Astrocyte of the cerebellum (primary cell): ENCODE measurements at regions not wholly inside any gene's neighbourhood (a gene's known extent, or its start where the extent isn't known, plus 50 kb on each side); places are given as distances from the start of the nearest gene placed in this dataset.

Source experiments
- DNase-seq: peaks from one replicate; pipeline ENCODE4 v3.0.0-alpha.2; 2011; ENCODE audit warnings: low read depth
- H3K4me3 ChIP-seq: 2 replicates; pipeline ENCODE4 v1.5.1; 2011; ENCODE audit warnings: mild to moderate bottlenecking, low read depth, low read length, moderate library complexity
- CTCF ChIP-seq: IDR thresholded peaks from 2 replicates; pipeline ENCODE4 v1.5.1; 2012; ENCODE audit warnings: low read length, low read depth, moderate library complexity, mild to moderate bottlenecking; ENCODE audit errors: missing control alignments
- in situ Hi-C: cut with HindIII; loops from 2 replicates; pipeline ENCODE4 v1.10.0; 2017; ENCODE audit warnings: low sequenced_read_pairs

GRCh38 chr16:5502467-5502869 lies 404.9 kb upstream of the EEF2KMT start:
- peak; percentile 63 for TF ChIP-seq CTCF
- DNase-seq = peak; percentile 40
- H3K4me3 ChIP-seq = no peak overlapping the region
- in situ Hi-C loops = no loop called here

DNA sequence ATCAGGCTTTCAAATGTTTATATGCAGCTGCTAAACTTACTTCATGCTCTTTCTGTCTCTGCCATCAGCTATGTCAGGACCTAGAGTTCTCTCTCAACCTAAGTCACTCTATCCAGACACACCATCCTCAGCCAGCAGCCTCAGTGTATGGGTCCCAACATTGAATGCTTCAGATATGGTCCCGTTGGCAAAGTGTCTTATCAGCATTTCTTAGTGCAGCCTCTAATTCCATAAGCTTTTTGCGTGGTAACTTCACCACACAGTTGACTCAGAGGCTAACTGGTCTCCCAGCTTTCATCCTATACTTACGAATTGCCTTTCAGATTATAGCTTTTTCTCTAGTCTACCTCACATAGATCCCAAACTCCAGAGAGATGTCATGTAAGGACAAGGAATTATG lies 402.9 kb upstream of the EEF2KMT start:
- DNase-seq = no peak
- TF ChIP-seq CTCF = no peak
- in situ Hi-C loops = no loop called here
- no peak overlapping the region for H3K4me3 ChIP-seq

DNA sequence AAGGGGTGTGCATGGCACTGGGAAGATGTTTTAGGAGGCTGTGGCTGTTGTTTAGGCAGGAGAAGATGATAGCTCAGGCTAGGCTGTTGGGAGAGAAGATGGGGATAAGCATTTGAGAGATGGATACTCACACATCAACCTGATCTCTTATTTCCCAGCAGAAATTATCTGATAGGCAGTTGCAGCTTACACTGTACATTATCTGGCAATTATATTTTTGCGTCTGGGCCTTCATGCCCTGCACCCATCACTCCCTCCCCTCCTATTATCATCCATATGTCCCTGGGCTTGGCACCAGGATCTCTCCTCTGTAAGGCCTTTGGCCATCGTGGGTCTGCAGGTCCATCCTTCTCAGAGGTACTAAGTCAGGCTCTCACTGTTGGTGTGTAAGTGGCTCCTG lies 401.0 kb upstream of the EEF2KMT start:
- in situ Hi-C loops = no loop called here
- TF ChIP-seq CTCF = no peak
- no peak for DNase-seq
- no peak overlapping the region for H3K4me3 ChIP-seq

GRCh38 chr16:5496013-5496412 lies 398.4 kb upstream of the EEF2KMT start:
- no peak for DNase-seq
- in situ Hi-C loops = no loop called here

DNA sequence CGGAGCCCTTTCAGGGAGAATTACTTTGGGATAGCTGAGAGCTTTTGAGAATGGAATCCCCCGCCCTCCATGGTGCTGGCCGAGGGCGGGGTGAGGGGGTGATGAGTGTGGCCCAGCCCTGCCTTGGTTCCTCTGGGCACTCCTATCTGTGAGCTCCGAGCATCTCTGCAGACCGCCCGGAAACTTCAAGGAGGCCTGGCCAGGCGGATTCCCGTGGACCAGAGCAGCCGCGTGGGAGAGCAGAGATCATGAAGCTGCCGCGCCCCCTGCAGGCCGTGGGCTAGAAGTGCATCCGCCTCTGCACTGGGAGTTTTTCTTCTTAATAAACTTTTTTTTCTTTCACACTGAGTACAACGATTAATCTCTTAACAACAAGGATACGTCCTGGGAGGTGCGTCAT lies 392.9 kb upstream of the EEF2KMT start:
- no peak for DNase-seq
- in situ Hi-C loops = no loop called here
- H3K4me3 ChIP-seq = no peak overlapping the region
- peak; percentile 68 for TF ChIP-seq CTCF

More at GRCh38 chr16:5496013-5496412, 398.4 kb upstream of the EEF2KMT start:
- no peak overlapping the region for H3K4me3 ChIP-seq
- no peak for TF ChIP-seq CTCF

DNA sequence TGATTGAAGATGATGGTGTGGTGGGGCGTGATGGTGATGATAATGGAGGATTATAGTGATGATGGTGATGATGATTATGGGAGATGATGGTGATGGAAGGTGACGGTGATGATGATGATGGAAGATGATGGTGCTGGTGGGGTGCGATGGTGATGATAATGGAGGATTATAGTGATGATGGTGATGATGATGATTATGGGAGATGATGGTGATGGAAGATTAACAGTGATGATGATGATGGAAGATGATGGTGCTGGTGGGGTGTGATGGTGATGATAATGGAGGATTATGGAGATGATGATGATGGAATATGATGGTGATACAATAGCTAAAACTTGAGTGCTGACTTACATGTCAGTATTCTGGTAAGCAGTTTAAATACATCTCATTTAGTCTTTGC lies 391.0 kb upstream of the EEF2KMT start:
- in situ Hi-C loops = no loop called here
- H3K4me3 ChIP-seq = no peak overlapping the region
- DNase-seq = no peak
- no peak for TF ChIP-seq CTCF

DNA sequence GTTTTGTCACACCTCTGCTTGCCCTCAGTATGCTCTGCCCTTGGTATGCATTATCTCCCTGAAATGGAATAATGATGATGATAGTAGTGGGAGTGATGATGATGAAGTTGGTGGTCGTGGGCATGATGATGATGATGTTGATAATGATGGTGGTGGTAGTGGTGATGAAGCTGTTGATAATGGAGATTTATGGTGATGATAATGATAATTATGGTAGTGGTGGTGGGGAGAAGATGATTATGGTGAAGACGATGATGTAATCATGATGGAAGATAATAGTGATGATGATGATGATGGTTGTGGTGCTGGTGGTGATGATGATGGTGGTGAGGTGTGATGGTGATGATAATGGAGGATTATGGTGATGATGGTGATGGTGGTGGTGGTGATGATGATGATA lies 390.1 kb upstream of the EEF2KMT start:
- no peak for TF ChIP-seq CTCF
- in situ Hi-C loops = no loop called here
- no peak for DNase-seq
- H3K4me3 ChIP-seq = no peak overlapping the region
